ENCODE measurements at regions not wholly inside any gene's neighbourhood (a gene's known extent, or its start where the extent isn't known, plus 50 kb on each side); places are given as distances from the start of the nearest gene placed in this dataset.
"Not testable (repeated sequence)": the region's sequence is repeated elsewhere in the genome, so short reads cannot be mapped to it uniquely, and the experiment has no call there.

GRCh38 chr4:74505355-74505978 is 60.5 kb downstream of the AREG start:
- not testable (repeated sequence) for H3K27me3 Mint-ChIP-seq (ENCODE audit: unreplicated experiment); H3K9me3 Mint-ChIP-seq (ENCODE audit: unreplicated experiment); DNase-seq (ENCODE audit: low spot score); H3K36me3 Mint-ChIP-seq (ENCODE audit: low read depth, unreplicated experiment); H3K4me1 Mint-ChIP-seq (ENCODE audit: unreplicated experiment); H3K4me3 Mint-ChIP-seq (ENCODE audit: unreplicated experiment); H3K27ac Mint-ChIP-seq (ENCODE audit: unreplicated experiment)

DNA sequence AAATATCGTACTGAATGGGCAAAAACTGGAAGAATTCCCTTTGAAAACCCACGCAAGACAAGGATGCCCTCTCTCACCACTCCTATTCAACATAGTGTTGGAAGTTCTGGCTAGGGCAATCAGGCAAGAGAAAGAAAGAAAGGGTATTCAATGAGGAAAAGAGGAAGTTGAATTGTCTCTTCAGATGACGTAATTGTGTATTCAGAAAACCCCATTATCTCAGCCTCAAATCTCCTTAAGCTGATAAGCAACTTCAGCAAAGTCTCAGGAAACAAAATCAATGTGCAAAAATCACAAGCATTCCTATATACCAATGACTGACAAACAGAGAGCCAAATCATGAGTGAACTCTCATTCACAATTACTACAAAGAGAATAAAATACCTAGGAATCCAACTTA is 64.4 kb downstream of the AREG start:
- H3K36me3 Mint-ChIP-seq (ENCODE audit: low read depth, unreplicated experiment) = not testable (repeated sequence)

DNA sequence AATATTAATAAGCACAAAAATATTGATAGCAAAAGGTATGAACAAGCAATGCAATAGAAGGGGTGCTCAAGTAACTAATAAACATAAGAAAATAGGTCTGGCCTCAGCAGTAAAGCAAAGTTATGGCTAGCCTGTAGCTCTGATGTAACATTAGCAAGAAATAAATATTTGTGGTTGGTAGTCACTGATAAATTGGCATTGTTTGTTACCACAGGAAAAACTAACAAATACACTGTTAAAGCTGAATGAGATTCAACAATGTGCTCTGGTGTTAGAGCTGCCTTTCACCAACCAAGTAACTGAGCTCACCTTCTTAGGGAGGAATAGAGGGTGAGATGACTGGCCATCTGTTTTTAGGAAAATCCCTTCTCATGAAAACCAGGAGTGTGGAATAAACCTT is 71.4 kb downstream of the AREG start:
- H3K27ac Mint-ChIP-seq (ENCODE audit: unreplicated experiment) = no peak overlapping the region
- H3K36me3 Mint-ChIP-seq (ENCODE audit: low read depth, unreplicated experiment) = no peaks in the 10 kb centered on the region
- H3K4me3 Mint-ChIP-seq (ENCODE audit: unreplicated experiment) = no peak overlapping the region
- DNase-seq (ENCODE audit: low spot score) = no peak
- H3K4me1 Mint-ChIP-seq (ENCODE audit: unreplicated experiment) = no peaks in the 10 kb centered on the region
- TF ChIP-seq CTCF (IDR thresholded peaks at IDR 0.05; ENCODE audit: unreplicated experiment) = no peak
- no peaks in the 10 kb centered on the region for H3K27me3 Mint-ChIP-seq (ENCODE audit: unreplicated experiment)
- no peaks in the 10 kb centered on the region for H3K9me3 Mint-ChIP-seq (ENCODE audit: unreplicated experiment)

More for the DNA sequence above, 64.4 kb downstream of the AREG start:
- H3K27ac Mint-ChIP-seq (ENCODE audit: unreplicated experiment); H3K4me3 Mint-ChIP-seq (ENCODE audit: unreplicated experiment); H3K27me3 Mint-ChIP-seq (ENCODE audit: unreplicated experiment); DNase-seq (ENCODE audit: low spot score); H3K4me1 Mint-ChIP-seq (ENCODE audit: unreplicated experiment); H3K9me3 Mint-ChIP-seq (ENCODE audit: unreplicated experiment): not testable (repeated sequence)

- no peak for DNase-seq (ENCODE audit: low spot score)
- H3K27me3 Mint-ChIP-seq (ENCODE audit: unreplicated experiment) = no peaks in the 10 kb centered on the region
- H3K4me3 Mint-ChIP-seq (ENCODE audit: unreplicated experiment) = no peak overlapping the region
- H3K4me1 Mint-ChIP-seq (ENCODE audit: unreplicated experiment) = no peaks in the 10 kb centered on the region
- no peak overlapping the region for H3K27ac Mint-ChIP-seq (ENCODE audit: unreplicated experiment)
- H3K36me3 Mint-ChIP-seq (ENCODE audit: low read depth, unreplicated experiment) = no peaks in the 10 kb centered on the region
- TF ChIP-seq CTCF (IDR thresholded peaks at IDR 0.05; ENCODE audit: unreplicated experiment) = no peak
- H3K9me3 Mint-ChIP-seq (ENCODE audit: unreplicated experiment) = no peaks in the 10 kb centered on the region
Observed at GRCh38 chr4:74517996-74518395, 73.1 kb downstream of the AREG start.

- H3K36me3 Mint-ChIP-seq (ENCODE audit: low read depth, unreplicated experiment) = no peaks in the 10 kb centered on the region
- no peaks in the 10 kb centered on the region for H3K4me1 Mint-ChIP-seq (ENCODE audit: unreplicated experiment)
- H3K27me3 Mint-ChIP-seq (ENCODE audit: unreplicated experiment) = no peaks in the 10 kb centered on the region
- no peak for TF ChIP-seq CTCF (IDR thresholded peaks at IDR 0.05; ENCODE audit: unreplicated experiment)
- H3K4me3 Mint-ChIP-seq (ENCODE audit: unreplicated experiment) = no peak overlapping the region
- DNase-seq (ENCODE audit: low spot score) = no peak
- H3K27ac Mint-ChIP-seq (ENCODE audit: unreplicated experiment) = no peak overlapping the region
- no peaks in the 10 kb centered on the region for H3K9me3 Mint-ChIP-seq (ENCODE audit: unreplicated experiment)
Observed at GRCh38 chr4:74522251-74522991, 77.5 kb downstream of the AREG start.

DNA sequence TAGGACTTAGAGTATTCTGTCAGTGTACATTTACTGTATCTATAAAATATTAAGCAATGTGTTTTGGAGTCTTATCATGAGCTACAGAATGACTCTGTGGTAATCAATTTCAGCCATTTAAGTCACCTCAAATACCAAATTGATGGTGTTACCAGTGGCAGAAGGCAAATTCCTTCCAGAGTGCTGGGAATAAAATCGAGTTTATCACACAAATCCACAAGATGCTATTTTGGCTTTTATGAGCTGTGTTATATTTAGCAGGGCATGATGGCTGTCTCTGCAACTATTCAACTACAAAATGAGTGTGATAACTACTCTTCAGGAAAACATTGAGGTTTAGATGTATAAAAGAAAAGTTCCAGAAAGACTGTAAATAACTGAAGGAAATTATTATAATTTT is 78.2 kb downstream of the AREG start:
- Mint-ChIP-seq H3K27ac (ENCODE audit: unreplicated experiment) (no peak overlapping the region), H3K9me3 (ENCODE audit: unreplicated experiment) (no peaks in the 10 kb centered on the region), H3K36me3 (ENCODE audit: low read depth, unreplicated experiment) (no peaks in the 10 kb centered on the region), H3K4me3 (ENCODE audit: unreplicated experiment) (no peak overlapping the region), H3K4me1 (ENCODE audit: unreplicated experiment) (no peaks in the 10 kb centered on the region), H3K27me3 (ENCODE audit: unreplicated experiment) (peaks cover 2% of the 10 kb centered on the region)
- no peak for DNase-seq (ENCODE audit: low spot score)
- TF ChIP-seq CTCF (IDR thresholded peaks at IDR 0.05; ENCODE audit: unreplicated experiment) = no peak

All from endothelial cell (in vitro differentiated cells).